GM19372 (cell line): ENCODE measurements at regions not wholly inside any gene's neighbourhood (a gene's known extent, or its start where the extent isn't known, plus 50 kb on each side); places are given as distances from the start of the nearest gene placed in this dataset.
"Not testable (repeated sequence)": the region's sequence is repeated elsewhere in the genome, so short reads cannot be mapped to it uniquely, and the experiment has no call there.

Source experiments
- ATAC-seq: cut with Tn5 transposase; IDR thresholded peaks from one replicate; pipeline ENCODE4 v1.9.1; 2021; ENCODE audit warnings: mild to moderate bottlenecking, low read depth, moderate library complexity; ENCODE audit not compliant: unreplicated experiment

DNA sequence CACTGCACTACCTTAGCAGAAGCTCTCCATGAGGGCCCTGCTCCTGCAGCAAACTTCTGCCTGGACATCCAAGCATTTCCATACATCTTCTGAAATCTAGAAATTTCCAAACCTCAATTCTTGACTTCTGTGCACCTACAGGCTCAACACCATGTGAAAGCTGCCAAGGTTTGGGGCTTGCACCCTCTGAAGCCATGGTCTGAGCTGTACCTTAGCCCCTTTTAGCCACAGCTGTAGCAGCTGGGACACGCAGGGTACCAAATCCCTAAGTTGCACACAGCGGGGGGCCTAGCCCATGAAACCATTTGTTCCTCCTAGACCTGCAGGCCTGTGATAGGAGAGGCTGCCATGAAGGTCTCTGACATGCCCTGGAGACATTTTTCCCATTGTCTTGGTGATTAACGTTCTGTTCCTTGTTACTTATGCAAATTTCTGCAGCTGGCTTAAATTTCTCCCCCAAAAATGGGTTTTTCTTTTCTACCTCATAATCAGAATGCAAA lies 102.7 kb downstream of the EN1 start:
- not testable (repeated sequence) for ATAC-seq

DNA sequence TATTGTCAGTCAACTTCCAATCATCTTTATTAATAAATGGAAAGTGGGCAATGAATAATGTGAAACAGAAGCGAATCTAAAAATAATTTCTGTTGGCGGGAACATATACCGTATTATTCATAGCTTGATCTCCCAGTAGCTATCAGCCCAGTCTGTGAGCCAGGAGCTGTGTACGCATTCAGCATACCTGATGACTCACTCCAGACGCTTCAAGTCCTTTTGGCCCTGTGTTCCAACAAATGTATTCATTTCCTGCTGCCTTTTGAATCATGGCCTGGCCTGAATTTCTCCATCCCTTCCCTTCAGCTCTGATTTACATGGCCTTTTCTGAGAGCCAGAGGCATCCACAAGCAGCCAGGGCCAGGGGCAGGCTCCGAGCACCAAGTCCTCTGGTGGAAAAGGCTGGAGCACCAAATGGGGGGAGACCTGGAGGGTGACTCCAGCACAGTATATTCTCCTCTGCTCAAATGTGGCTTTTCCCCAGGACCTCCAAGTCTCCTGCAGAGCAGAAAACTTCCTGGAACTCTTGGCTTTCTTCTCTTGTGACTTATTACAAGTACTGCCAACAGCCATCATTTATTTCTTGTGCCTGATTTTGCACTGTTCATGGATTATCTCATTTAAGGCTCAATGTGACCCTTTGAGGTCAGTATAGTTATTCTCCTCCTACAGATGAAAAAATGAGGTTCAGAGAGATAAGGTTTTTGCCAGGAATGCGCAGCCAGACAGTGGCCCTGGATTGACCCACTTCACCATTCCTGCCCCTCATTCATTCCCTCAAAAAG lies 108.7 kb downstream of the EN1 start:
- ATAC-seq: no peak

DNA sequence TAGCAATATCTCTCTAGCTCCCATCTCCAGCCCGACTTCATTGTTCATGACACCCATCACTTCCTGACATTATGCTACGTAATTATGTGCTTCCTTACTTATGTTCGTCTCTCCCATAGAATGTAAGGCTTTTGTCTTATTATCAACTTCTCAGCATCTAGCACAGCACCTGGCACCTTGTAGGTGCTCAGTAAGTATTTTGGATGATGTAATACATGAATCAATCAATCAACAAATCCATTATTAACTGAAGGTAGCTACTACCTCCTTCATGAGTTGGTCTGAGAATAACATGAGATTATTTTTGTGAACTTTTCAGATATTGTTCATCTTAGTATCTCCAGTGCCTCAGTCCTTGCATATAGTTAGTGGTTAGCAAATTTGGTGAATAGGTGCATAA lies 109.3 kb downstream of the EN1 start:
- ATAC-seq: no peak

DNA sequence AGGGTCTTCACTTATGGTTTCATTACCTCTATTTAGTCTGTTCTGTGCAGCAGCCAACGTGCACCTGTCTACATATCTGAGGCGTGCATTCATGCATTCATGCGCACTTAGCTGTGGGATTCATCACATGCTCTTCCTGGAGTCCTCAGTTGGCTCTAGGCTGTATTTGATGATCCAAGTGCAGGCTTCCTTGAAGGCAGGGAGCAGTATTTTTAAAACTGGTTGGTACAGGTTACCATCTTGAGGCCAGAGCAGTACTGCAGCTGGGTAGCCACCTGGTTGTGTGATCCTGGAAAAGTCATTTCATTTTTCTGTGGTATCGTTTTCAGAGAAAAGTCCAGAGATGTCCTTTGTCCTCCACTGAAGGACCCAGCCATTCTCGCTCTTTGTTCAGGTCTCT lies 109.8 kb downstream of the EN1 start:
- no peak for ATAC-seq

DNA sequence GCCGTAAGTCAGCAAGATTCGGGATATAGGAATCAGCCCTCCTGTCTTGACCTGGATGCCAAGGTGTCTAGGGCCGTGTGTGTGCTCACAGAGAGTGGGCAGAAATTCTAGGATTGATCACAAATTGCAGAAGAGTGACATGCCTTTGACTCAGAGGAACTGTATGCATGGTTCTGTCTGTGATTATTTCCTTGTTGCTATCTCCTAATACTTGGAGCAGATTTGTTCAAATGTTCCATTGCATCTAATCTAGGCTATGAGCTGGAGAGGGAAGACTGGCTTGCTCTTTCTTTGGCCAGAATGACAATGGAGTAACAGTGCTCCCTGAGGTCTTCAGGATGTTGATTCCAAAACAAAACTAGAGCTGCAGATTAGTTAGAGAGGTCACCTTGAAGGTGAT lies 115.0 kb downstream of the EN1 start:
- ATAC-seq: no peak

DNA sequence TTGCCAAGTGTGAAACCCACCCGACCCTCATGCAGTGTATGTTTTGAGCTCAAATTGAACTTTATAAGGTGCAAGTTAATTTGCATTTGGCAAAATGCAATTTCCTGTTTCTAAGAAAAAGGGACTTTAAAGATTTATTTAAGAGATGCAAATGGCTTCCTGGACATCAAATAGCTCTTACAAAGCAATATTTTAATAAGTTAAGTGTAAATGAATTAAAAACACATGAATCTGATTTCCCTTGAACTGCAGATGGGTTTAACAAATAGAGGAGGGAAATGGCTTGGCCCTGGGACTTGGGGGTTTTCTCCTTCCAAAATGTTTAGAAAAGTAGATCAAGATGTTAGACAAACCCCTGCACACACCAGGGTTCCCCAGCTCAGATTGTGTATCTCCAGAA lies 116.0 kb downstream of the EN1 start:
- ATAC-seq: no peak

DNA sequence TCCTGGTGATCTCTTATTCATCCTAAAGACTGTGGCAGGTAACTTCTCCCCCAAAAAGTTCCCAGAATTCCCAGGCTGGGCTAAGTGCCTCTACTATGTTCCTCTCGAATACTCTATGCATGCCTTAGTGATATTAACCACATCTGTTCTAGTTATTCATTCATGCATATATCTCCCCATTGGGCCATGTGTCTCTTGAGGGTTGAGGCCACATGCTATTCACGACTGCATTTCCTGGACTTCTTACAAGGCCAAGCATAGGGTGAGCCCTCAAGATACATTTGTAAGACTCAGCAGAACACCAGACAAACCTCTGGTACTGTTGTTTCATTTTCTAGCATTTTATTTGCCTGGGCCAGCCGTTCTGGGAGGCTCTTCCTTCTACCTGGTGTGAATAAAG lies 117.0 kb downstream of the EN1 start:
- no peak for ATAC-seq

DNA sequence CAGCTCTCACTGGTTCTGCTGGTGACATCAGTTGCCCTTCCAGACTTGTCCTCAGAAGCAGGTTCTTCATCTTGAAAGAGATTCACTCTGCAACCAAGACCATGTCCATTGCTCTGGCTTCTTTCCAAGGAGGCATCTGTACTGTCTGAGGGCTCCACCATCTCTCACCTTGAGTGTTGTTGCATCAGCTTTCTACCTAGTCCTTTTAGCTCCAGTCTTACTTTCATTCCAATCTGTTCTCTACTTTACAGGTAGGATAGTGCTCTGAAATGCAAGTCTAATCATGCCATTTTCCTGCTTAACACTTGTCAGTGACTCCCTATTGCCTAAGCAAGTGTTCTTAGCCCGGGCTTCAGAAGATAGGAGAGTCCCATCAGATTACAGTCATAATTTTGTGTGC lies 117.7 kb downstream of the EN1 start:
- no peak for ATAC-seq

DNA sequence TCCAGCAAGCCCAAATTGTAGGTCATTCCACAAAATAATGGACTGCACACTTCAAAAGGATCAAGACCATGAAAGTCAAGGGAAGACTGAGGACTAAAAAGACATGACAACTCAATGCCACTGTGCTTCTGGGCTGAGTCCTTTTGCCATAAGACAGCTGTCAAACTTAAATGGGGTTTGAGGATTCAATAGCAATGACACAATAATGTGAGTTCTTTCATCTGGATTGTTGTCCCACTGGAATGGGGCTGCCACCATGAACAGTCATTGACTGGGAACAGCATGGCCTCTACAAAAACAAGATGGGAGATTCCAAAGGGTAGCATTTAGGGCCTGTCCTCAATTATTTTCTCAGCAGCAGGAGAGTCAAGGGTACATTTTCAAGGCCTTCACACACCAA lies 118.5 kb downstream of the EN1 start:
- ATAC-seq: no peak

DNA sequence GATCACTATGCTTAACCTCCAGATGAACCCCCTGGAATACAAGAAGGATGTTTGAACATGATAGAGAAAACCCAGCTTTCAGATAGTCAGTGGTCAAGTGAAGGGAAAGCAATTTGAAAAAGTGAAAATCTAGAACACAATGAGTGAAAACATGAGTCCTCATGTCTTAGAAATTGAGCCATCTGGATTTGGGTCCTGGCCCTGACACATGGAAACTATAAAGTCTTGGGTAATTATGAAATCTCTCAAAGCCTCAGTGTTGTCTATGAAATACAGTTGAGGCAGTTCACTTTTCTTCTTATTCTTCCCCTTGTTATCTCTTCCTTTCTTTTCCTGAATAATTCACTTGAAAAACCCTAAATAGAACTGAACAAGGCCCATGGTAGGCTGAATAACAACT lies 120.6 kb downstream of the EN1 start:
- no peak for ATAC-seq

DNA sequence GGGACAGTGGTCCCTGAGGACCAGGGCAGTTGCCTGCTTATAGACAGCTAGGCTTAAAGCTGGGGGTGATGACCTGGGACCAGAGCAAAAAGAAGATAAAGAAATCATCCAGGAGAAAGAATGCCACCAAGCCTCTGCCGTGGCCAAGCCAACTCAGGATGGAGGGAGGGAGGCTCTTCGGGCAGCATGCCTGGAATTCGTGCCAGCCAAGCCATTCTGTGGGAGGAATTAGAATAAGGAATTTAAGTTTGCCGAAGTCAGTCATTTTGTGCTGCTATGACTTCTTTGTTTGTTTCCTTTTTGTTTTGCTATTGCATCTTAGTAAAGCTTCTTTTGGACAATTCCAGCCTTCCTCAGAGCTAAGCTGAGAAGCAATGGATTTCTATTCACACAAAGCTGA lies 124.1 kb downstream of the EN1 start:
- no peak for ATAC-seq

DNA sequence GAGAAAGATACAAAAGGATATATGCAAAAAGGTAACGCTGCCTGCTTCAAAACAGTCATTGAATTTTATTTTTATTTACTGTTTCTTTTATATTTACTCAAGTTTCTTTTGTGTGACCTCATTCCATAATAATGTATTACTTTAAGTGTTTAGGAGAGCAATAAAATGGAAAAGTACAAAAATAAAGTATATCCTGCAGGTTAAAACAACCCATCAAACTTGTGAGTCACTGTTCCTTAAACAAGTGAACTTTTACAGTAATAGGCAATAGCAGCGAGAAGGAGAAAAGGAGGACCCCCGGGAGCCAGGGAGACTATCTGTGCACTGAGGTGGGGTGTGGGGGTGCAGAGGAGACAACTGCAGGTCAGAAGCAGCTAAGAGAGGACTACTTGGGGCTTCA lies 124.5 kb downstream of the EN1 start:
- no peak for ATAC-seq

DNA sequence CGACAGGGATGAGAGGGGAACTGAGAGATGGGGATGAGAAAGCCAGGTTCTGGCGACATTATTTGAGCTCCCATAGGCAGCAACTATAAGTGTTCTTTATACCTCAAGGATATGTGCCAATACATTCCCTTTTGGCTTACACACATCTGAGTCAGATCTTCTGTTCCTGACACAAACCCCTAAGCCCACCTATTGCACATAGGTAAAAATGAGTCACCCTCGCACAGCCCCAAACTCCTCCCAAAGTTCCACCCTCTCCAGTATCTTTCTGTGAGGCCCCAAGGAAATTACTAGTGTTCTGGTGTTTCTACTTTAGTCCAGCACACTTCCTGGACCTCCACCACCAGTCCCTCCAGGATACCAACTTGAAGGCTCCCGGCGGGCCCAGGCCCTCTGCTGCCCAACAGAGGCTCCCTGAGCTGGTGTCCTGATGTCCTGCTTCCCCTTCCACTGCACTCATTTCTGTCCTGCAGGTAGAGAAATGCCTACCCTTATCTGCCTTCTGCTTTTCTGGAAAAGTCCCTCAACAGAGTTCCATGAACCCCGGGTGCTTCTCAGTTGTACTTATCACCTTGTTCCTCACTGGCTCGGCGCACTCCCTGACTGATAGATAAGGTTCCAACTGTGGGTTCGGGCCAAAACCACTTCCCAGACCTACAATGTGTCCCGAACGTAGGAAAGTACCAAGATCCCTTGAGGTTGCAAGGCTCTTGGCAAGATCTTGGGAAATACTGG lies 125.5 kb downstream of the EN1 start:
- no peak for ATAC-seq

DNA sequence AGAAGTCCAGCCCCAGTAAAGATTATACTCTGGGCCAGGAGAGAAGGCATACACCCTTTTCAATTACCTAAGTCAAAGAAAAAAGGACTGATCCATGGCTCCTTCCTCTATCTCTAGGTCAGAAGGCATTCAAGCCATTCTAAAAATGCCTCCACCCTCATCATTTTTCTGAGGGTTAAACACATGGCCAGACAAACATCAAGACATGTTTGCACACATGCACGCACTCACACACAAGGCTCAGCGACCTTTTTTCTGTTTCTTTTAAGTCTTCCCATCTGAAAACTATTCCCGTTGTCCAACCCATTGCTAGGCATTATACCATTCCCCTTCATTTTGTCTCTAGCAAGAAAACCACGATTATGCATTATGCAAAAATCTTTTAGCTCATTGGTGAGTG lies 126.6 kb downstream of the EN1 start:
- no peak for ATAC-seq

DNA sequence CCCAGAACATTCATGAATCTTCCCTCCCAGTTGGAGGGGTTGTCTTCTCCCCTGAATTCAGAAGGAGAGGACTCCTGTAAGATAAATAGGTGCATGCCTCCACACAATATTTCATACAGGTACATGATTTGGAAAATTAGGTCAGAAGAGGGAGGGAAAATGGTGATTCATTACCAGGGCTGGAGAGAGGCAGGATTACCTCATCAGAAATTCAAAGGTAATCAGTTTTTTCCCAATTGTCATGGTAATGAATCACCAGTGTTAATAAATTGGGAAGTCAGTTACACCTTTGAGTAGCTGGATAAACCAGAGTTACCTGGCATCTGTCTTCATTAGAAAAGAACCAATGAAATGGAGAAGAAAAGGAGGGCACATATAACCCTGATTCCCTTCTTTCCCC lies 128.5 kb downstream of the EN1 start:
- ATAC-seq: no peak

DNA sequence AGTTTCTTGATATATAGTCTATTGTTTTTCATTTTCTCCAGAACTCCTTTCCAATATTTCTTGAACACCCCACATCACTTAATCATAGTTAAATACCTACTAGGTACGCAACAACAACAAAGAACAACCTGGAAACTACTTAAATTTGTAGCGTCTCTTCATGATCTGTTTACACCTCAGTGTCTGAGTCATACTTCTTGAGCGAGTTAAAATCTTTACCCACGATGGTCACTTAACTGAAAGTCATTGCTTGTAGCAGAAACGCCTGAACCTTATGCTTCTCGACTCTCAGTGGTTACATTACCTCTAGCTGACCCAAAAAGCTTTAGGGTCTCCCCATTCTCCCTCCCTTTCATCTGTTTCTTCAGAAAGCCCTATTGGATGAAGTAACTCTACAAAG lies 131.3 kb downstream of the EN1 start:
- no peak for ATAC-seq

DNA sequence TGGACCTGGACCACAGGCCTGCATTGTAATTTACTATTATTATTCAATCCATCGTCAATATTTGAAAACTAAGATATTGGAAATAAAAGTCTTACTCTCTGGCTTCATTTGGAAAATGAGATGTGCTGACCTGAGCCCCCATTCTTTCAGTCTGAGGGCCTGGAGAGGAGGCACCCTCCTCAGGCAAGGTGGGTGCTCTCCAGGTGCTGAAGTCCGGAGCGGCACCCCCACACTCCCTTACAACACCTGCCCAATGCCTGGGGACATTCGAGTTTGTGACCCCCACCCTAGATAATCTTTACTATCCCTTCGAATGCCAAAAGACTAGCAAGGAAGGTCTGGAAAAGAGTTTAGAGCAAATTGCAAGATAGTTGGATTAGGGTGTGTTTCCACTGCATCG lies 133.3 kb downstream of the EN1 start:
- no peak for ATAC-seq

DNA sequence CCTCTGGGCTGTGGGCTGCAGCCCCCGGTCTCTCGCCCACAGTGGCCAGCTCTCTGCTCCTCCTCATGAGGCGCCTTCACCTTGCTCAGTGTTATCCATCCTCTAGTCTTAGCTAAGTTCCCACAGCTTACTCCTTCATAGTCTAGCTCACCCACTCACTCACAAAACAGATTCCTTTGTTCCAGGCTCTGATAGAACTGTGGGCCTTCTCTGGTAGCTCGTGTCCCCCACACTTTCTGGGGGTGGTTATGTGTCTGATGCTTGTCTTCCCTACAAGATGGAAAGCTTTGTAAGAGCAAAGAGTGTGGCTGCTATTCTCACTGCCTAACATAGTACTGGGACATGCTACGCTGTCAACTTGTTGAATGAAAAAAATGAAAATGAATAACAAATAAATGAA lies 135.8 kb downstream of the EN1 start:
- ATAC-seq: no peak

DNA sequence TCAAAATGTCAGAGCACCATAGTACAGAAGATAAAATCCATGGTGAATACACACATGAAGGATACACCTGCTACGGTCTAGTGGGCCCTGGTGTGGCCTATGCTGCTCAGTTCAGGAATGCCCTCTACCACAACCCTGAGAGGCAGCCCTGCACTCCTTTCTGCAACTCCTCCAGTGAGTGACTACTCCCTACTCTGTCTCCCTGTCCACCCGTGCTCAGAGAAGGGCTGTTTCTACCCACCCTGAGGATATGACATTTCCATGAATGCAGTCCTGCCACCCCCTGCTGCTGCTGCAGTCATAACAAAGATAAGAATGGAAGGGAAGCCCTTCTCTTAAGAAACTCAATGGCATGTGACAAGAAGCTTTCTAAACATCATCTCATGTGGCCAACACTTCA lies 137.0 kb downstream of the EN1 start:
- no peak for ATAC-seq

DNA sequence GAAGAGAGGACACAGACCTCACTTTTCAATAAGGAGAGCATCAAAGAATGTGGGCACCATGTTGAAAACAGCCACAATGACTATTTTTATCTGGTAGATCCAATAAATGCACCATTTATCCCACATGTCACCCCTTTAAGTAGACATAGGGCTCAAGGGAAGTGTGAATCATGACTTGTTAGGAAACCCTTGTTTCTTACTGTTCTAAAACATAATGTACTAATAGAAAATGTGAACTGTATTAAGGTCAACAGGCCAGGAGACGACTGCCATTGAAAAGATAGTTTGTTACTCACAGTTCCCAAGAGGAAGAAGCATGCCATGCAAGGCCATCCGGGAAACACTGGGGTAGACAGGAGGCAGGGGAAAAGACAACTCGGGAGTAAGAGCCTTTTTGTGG lies 137.7 kb downstream of the EN1 start:
- no peak for ATAC-seq

DNA sequence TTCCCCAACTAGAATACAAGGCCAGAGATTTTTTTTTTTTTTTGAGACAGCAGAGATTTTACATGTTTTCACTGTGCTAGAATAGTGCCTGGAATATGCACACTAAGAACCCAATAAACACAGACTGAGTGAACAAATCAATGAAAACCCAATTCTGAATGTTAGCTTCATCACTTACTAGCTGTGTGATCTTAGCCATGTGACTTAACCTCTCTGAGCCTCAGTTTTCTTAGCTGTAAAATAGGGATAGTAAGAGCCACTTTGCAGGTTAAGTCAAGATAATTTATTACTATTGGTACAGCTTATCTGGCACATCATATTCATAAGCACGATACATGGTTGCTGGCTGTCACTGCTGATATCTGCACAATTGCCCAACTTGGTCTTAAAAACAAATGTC lies 140.6 kb downstream of the EN1 start:
- ATAC-seq: no peak

DNA sequence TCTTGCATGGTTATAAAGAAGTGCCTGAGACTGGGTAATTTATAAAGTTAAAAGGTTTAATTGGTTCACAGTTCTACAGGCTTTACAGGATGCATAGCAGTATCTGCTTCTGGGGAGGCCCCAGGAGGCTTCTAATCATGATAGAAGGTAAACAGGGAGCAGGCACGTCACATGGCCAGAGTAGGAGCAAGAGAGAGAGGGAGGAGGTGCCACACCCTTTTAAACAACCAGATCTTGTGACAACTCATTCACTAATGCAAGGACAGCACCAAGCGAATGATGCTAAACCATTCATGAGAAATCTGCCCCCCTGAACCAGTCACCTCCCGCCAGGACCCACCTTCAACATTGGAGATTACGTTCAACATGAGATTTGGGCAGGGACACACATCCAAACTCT lies 141.1 kb downstream of the EN1 start:
- no peak for ATAC-seq
